Stimulated activated memory B cell treated with anti-CD40 and anti-IgM and Interleukin-4, amounts not matched to agents 10 μg/mL and 1 μg/mL and 100 μg/mL, for 72 hours (primary cell): ENCODE measurements at regions not wholly inside any gene's neighbourhood (a gene's known extent, or its start where the extent isn't known, plus 50 kb on each side); places are given as distances from the start of the nearest gene placed in this dataset.
A peak's percentile ranks its signal among the peaks of the same experiment; 100 is the strongest.

Experiments
- ATAC-seq: fragments of 150-1000 bp; cut with Tn5 transposase; 2 replicates; pipeline ENCODE4 v1.10.0; 2021
- H3K27ac Mint-ChIP-seq: one replicate; pipeline ENCODE4 v1.8.0; 2022; ENCODE audit warnings: mild to moderate bottlenecking, mixed read lengths
- H3K27me3 Mint-ChIP-seq: one replicate; pipeline ENCODE4 v1.8.0; 2022; ENCODE audit warnings: mixed read lengths
- H3K36me3 Mint-ChIP-seq: one replicate; pipeline ENCODE4 v1.8.0; 2022; ENCODE audit warnings: mixed read lengths
- H3K4me1 Mint-ChIP-seq: one replicate; pipeline ENCODE4 v1.8.0; 2022; ENCODE audit warnings: mixed read lengths
- H3K4me3 Mint-ChIP-seq: one replicate; pipeline ENCODE4 v1.8.0; 2022; ENCODE audit warnings: mild to moderate bottlenecking, moderate library complexity, mixed read lengths
- H3K9me3 Mint-ChIP-seq: one replicate; pipeline ENCODE4 v1.8.0; 2022; ENCODE audit warnings: mixed read lengths

DNA sequence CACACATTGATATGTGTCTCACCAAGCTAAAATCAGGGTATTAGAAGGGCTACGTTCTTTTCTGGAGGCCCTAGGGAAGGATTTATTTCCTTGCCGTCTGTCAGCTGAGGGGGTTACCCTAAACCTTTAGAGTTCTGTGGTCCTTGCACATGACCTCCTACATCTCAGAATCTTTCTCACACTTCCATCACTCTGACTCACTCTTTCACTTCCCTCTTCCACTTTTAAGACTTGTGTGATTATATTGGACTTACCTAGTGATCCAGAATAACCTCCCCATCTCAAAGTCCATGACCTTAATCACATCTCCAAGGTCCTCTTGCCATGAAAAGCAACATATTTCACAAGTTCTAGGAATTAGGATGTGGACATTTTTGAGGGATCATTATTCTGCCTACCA is 53.6 kb upstream of the FUNDC1 start:
- Mint-ChIP-seq H3K36me3 (no peaks in the 10 kb centered on the region), H3K4me3 (no peak overlapping the region), H3K9me3 (no peaks in the 10 kb centered on the region), H3K27me3 (no peaks in the 10 kb centered on the region), H3K27ac (no peak overlapping the region), H3K4me1 (no peaks in the 10 kb centered on the region)
- peak; percentile 79 for ATAC-seq
